Smooth muscle cell (in vitro differentiated cells): ENCODE measurements at regions not wholly inside any gene's neighbourhood (a gene's known extent, or its start where the extent isn't known, plus 50 kb on each side); places are given as distances from the start of the nearest gene placed in this dataset.

Source experiments
- DNase-seq: peaks from one replicate; lab custom pipeline; 2025; ENCODE audit not compliant: unreplicated experiment; lab: John Stamatoyannopoulos, UW
- H2AFZ ChIP-seq: fragments of 200-600 bp; sonication (generic); 2 replicates; pipeline ENCODE4 v1.6.0; 2016; ENCODE audit warnings: antibody characterized with exemption, low read depth, mild to moderate bottlenecking
- H3F3A ChIP-seq: fragments of 200-600 bp; sonication (generic); 2 replicates; pipeline ENCODE4 v1.6.0; 2017; ENCODE audit warnings: antibody characterized with exemption, low read depth
- H3K27ac ChIP-seq: fragments of 200-600 bp; sonication (generic); 2 replicates; pipeline ENCODE4 v1.5.1; 2016; ENCODE audit warnings: low read depth, mild to moderate bottlenecking
- H3K27me3 ChIP-seq: fragments of 200-600 bp; sonication (generic); 2 replicates; pipeline ENCODE4 v1.6.1; 2016; ENCODE audit warnings: low read depth, mild to moderate bottlenecking
- H3K36me3 ChIP-seq: fragments of 200-600 bp; sonication (generic); 2 replicates; pipeline ENCODE4 v1.5.1; 2016; ENCODE audit warnings: low read depth
- H3K4me1 ChIP-seq: fragments of 200-600 bp; sonication (generic); 2 replicates; pipeline ENCODE4 v1.5.1; 2016; ENCODE audit warnings: low read depth
- H3K4me2 ChIP-seq: fragments of 200-600 bp; sonication (generic); 2 replicates; pipeline ENCODE4 v1.6.0; 2016; ENCODE audit warnings: mild to moderate bottlenecking
- H3K4me3 ChIP-seq: fragments of 200-600 bp; sonication (generic); 2 replicates; pipeline ENCODE4 v1.5.1; 2016; ENCODE audit warnings: mild to moderate bottlenecking
- H3K79me2 ChIP-seq: fragments of 200-600 bp; sonication (generic); 2 replicates; pipeline ENCODE4 v1.6.0; 2016; ENCODE audit warnings: low read depth, mild to moderate bottlenecking
- H3K9ac ChIP-seq: fragments of 200-600 bp; sonication (generic); 2 replicates; pipeline ENCODE4 v1.6.0; 2016; ENCODE audit warnings: low read depth
- H3K9me3 ChIP-seq: fragments of 200-600 bp; sonication (generic); replicated peaks from 2 replicates; pipeline ENCODE4 v1.5.1; 2016; ENCODE audit warnings: low read depth
- H4K20me1 ChIP-seq: fragments of 200-600 bp; sonication (generic); 2 replicates; pipeline ENCODE4 v1.6.0; 2016; ENCODE audit warnings: low read depth
- CTCF ChIP-seq: fragments of 200-600 bp; sonication (generic); IDR thresholded peaks from 2 replicates; pipeline ENCODE4 v1.5.1; 2017; ENCODE audit warnings: borderline replicate concordance, mild to moderate bottlenecking, antibody characterized with exemption; ENCODE audit not compliant: insufficient read depth, poor library complexity, severe bottlenecking
- WGBS: methylation state at CpG from one replicate; pipeline ENCODE4 v1.1.7; 2016; ENCODE audit warnings: low lambda C conversion rate; 5-methylcytosine and 5-hydroxymethylcytosine counted together

DNA sequence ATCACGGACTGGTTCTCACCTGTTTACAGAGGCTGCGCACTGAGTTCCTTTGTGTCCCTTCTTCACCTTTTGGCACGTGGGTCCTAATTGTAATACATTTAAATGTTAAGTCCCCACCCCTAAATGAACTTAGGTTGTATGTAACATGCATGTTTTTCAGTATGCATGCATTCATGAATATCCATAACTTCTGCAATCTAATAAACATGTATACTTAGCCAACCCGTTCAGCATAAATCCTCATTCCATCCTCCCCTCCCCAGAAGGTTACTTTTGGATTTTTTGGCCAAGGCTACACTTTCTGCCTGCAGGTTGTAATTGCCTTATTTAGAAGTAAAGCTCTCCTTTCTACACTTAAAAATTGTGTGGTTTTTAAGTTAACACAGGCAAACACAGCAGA, 314.7 kb downstream of the SUCLG1 start:
- Histone ChIP-seq H3K4me2 (no peak overlapping the region), H3K27ac (no peak overlapping the region), H3K36me3 (no peaks in the 10 kb centered on the region), H3K4me3 (no peak overlapping the region), H3K27me3 (no peaks in the 10 kb centered on the region), H3F3A (no peaks in the 10 kb centered on the region), H3K4me1 (no peaks in the 10 kb centered on the region), H3K79me2 (no peaks in the 10 kb centered on the region), H4K20me1 (no peaks in the 10 kb centered on the region), H2AFZ (no peak overlapping the region), H3K9ac (no peak overlapping the region), H3K9me3 (no peaks in the 10 kb centered on the region)
- DNase-seq, result no peak
- no peak for TF ChIP-seq CTCF
- WGBS, result 89% methylated on average over 4 of the region's 4 CpGs

DNA sequence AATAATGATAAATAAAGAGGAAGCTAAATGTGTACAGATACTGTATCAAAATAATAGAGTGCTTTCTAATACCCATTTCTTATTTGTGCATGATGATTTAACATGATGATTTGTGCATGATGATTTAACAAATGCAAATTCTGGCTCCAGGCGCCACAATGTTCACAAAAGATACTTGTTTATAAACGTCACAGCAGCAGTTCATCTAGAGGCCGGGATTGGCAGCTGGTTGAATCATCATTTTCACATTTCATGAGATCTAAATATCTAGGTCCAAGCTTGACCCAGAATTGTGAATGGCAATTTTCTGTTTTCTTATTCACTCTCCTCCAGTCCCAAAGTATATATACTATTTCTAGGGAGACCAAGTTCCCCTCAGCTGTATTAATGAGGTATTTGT, 322.0 kb downstream of the SUCLG1 start:
- H3K9ac ChIP-seq, result no peak overlapping the region
- no peaks in the 10 kb centered on the region for H3K79me2 ChIP-seq
- H4K20me1 ChIP-seq, result no peaks in the 10 kb centered on the region
- no peak overlapping the region for H3K27ac ChIP-seq
- no peaks in the 10 kb centered on the region for H3K36me3 ChIP-seq
- H3K4me2 ChIP-seq, result no peak overlapping the region
- no peaks in the 10 kb centered on the region for H3K4me1 ChIP-seq
- no peak for TF ChIP-seq CTCF
- WGBS, result 91% methylated on average over 3 of the region's 3 CpGs
- H3K27me3 ChIP-seq, result no peaks in the 10 kb centered on the region
- H3K9me3 ChIP-seq, result no peaks in the 10 kb centered on the region
- no peaks in the 10 kb centered on the region for H3F3A ChIP-seq
- no peak overlapping the region for H2AFZ ChIP-seq
- no peak for DNase-seq
- H3K4me3 ChIP-seq, result no peak overlapping the region

GRCh38 chr2:84132370-84132769, 326.7 kb downstream of the SUCLG1 start:
- no peak overlapping the region for H3K4me2 ChIP-seq
- H3K27ac ChIP-seq, result no peak overlapping the region
- H2AFZ ChIP-seq, result no peak overlapping the region
- H3K27me3 ChIP-seq, result no peaks in the 10 kb centered on the region
- no peak for TF ChIP-seq CTCF
- no peaks in the 10 kb centered on the region for H3K79me2 ChIP-seq
- WGBS, result 84% methylated on average over 1 of the region's 1 CpG
- no peaks in the 10 kb centered on the region for H3K4me1 ChIP-seq
- no peaks in the 10 kb centered on the region for H3K36me3 ChIP-seq
- H3K9ac ChIP-seq, result no peak overlapping the region
- H3K9me3 ChIP-seq, result no peaks in the 10 kb centered on the region
- DNase-seq, result no peak
- H3K4me3 ChIP-seq, result no peak overlapping the region
- no peaks in the 10 kb centered on the region for H3F3A ChIP-seq
- no peaks in the 10 kb centered on the region for H4K20me1 ChIP-seq

- Histone ChIP-seq H3K9me3 (no peaks in the 10 kb centered on the region), H3K36me3 (no peaks in the 10 kb centered on the region), H3K27ac (no peak overlapping the region), H3F3A (no peaks in the 10 kb centered on the region), H3K27me3 (no peaks in the 10 kb centered on the region), H4K20me1 (no peaks in the 10 kb centered on the region), H3K4me1 (no peaks in the 10 kb centered on the region), H3K9ac (no peak overlapping the region), H3K4me2 (no peak overlapping the region), H3K79me2 (no peaks in the 10 kb centered on the region), H2AFZ (peak overlapping the region; percentile 48), H3K4me3 (no peak overlapping the region)
- no peak for TF ChIP-seq CTCF
- WGBS, result 36% methylated on average over 1 of the region's 1 CpG
- DNase-seq, result no peak
These were observed 327.7 kb downstream of the SUCLG1 start for GRCh38 chr2:84131278-84131830.
